ENCODE measurements at regions not wholly inside any gene's neighbourhood (a gene's known extent, or its start where the extent isn't known, plus 50 kb on each side); places are given as distances from the start of the nearest gene placed in this dataset.

DNA sequence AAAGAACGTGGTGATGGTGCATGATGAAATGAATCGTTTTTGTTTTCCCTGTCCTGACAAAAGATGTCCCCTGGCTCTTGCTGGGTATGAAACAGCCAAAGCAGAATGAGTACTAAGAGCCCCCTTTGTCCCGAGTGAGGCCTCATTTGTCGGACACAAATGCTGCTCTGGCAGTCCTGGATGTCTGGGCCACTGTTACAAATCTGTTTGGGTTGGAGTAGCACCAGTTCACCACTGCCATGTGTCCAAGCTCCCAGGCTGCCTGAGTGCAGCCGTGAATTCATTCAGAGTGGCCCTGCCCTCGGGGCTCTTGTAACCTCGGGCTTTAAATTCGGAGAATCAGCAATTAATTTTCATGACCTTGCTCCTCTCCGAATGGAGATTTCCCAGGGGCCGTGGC, 182.4 kb downstream of the NUFIP1 start:
- TF ChIP-seq, protein P1, sequence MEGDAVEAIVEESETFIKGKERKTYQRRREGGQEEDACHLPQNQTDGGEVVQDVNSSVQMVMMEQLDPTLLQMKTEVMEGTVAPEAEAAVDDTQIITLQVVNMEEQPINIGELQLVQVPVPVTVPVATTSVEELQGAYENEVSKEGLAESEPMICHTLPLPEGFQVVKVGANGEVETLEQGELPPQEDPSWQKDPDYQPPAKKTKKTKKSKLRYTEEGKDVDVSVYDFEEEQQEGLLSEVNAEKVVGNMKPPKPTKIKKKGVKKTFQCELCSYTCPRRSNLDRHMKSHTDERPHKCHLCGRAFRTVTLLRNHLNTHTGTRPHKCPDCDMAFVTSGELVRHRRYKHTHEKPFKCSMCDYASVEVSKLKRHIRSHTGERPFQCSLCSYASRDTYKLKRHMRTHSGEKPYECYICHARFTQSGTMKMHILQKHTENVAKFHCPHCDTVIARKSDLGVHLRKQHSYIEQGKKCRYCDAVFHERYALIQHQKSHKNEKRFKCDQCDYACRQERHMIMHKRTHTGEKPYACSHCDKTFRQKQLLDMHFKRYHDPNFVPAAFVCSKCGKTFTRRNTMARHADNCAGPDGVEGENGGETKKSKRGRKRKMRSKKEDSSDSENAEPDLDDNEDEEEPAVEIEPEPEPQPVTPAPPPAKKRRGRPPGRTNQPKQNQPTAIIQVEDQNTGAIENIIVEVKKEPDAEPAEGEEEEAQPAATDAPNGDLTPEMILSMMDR (conservative IDR thresholded peaks at IDR 0.05; ENCODE audit: low read depth, low read length), result no peak
- TF ChIP-seq EZH2 (IDR thresholded peaks at IDR 0.05; ENCODE audit: low read length, unreplicated experiment), result no peak

All from PC-3 (cell line).